Activated CD8-positive, alpha-beta memory T cell treated with anti-CD3 and anti-CD28 coated beads, Interleukin-2, amount 50 U/mL, for 1 hour (primary cell): ENCODE measurements at regions not wholly inside any gene's neighbourhood (a gene's known extent, or its start where the extent isn't known, plus 50 kb on each side); places are given as distances from the start of the nearest gene placed in this dataset.
"Not testable (repeated sequence)": the region's sequence is repeated elsewhere in the genome, so short reads cannot be mapped to it uniquely, and the experiment has no call there.

Experiments used
- DNase-seq: peaks from one replicate; pipeline ENCODE4 v3.0.0-alpha.2; 2020; ENCODE audit errors: extremely low read depth

DNA sequence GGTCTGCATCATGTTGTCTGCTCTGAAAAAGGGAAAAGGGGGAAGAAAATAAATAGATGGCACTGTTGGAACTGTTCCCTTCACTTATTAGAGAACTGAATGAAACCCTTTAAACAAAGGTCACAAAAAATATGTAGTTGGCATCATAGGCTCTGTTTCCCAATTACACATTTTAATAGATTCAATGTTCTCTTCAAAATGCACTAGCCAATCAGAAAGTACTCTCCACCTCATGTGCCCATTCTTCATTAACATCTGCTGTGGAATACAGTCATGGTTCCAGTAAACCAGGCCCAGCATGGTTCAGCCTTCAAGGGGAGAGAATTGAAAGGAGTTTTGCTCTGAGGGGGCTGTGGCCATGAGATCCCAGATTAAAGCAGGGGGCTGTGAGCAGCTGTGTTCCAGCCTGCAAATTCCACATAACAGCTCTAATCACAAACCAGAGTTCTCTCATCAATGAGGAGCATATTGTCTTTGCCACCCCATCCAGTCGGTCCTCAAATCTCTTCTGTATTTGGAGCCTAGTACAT, 165.9 kb upstream of the CREB1 start:
- no peak for DNase-seq

DNA sequence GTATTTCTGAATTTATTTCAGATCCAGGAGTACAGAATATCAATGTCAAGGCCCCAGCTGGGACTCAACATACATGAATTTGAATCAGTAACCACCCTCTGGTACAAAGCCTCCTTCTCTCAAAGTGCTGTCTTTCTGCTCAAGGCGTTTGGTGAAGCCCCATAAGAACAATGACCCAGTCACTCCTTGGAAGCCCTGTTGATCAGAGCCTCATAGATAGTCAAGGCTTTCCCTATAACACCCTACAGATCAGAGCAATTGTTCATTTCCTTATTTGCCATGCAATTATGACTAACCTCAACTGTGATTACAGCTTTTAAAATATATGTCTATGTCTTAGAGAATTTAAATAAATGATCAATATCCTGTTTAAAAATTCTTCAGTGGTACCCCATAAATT, 159.1 kb upstream of the CREB1 start:
- no peak for DNase-seq

DNA sequence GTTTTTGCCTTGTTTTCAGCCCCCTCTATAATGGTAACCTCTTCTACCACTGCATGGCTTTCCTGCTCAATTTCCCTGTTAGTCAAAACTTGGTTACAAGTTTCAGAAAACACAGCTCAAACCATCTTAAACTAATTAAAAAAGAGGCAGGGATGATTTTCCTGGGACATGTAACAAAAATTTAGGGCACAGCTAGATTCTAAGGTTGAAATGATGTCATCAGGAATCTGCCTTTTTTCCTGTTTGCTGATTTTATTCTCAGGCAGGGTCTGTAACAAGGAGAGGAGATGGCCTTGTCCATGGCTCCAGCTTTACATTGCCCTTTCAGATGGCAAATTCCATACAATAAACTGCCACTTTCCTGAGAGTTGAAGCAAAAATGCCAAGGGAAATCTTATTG, 157.9 kb upstream of the CREB1 start:
- DNase-seq: no peak

DNA sequence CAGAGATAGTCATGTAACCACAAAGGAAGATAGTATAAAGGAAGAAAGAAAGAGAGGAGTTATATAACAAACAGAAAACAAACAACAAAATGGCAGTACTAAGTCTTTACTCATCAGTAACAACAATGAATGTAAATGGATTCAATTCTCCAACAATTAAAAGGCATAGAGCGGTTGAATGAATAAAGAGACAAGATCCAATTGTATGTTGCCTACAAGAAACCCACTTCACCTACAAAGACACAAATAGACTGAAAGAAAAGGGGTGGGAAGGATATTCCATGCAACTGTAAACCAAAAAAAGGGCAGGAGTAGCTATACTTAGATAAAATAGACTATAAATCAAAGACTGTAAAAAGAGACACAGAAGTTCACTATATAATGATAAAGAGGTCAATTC, 157.3 kb upstream of the CREB1 start:
- DNase-seq: no peak

DNA sequence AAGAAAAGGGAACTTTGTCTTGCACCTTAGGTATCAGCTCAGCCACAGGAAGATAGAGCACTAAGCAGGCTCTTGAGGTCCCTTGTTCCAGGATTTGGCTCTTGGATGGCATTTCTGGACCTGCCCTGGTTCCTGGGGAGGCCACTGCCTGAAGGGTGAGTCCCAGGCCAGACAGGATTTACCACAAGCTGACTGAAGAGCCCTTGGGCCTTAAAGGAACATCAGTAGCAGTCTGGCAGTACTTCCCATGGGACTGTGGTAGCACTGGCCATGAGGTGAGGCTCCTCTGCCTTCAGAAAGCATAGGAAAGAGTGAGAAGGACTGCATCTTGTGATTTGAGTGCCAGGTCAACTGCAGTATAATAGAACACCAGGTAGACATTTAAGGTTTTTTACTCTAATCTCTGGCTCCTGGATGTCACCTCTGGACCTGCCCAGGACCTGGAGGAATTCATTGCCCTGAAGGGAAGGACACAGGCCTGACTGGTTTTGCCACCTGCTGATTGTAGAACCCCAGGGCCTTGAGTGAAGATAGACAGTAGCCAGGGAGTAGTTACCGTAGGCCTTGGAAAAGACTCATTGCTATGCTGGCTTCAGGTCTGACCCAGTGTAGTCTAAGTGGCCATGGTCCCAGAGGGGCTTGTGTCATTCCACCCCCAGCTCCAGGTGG, 154.4 kb upstream of the CREB1 start:
- no peak for DNase-seq

DNA sequence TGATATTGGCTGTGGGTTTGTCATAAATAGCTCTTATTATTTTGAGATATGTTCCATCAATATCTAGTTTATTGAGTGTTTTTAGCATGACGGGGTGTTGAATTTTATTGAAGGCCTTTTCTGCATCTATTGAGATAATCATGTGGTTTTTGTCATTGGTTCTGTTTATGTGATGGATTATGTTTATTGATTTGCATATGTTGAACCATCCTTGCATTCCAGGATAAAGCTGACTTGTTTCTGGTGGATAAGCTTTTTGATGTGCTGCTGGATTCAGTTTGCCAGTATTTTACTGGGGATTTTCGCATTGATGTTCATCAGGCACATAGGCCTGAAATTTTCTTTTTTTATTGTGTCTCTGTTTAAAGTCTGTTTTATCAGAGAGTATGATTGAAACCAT, 151.1 kb upstream of the CREB1 start:
- not testable (repeated sequence) for DNase-seq

DNA sequence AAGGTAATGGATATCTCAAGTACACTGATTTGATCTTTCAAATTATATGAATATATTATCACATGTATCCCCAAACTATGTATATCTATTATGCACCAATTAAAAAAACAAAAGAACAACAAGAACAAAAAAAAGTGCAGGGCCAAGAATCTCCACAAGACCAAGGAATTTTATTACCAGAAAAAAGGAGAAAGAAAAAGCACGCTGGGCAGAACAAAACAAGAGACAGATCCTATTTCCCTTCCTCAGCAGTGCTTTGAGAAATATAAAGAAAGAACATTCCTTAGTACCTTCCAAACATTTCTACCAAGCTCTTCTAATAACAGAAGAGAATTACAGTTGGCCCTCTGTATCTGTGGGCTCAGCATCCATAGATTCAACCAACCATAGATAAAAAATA, 144.7 kb upstream of the CREB1 start:
- no peak for DNase-seq

DNA sequence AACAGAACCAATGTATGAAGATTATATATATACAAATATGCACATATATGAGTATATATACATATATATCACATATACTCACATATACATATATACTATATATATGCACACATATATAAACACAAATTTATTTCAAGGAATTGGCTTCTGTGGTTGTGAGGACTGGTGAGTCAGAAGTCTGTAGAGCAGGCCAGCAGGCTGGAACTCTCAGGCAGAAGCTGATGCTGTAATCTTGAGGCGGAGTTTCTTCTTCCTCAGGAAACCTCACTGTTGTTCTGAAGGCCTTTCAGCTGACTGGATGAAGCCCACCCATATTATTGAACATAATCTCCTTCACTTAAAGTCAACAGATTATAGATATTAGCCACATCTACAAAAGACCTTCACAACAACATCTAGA, 143.9 kb upstream of the CREB1 start:
- no peak for DNase-seq

DNA sequence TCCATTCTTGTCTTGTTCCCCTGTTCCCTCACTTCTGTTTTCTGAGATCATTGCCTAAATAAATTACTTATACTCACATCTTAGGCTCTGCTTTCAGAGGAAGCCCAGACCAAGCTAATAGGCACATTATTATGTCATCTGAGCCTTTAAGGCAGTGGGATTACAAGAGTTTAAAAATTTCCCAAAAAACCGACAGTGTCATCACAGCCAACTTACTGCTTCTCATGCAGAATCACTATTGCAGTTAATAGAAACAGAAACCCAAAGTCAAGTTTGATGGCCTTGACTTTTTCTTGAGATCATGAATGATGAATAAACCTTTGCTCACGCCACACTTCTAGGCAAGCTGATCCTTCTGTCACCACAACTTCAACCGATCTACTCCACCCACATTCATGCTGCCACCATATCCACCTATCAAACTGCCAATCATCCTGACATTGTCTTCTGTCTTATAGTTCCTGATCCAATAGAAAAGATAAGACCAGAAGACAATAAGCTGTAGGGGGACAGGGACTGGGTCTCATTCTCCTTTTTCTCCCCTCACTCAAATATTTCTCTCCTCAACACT, 142.7 kb upstream of the CREB1 start:
- no peak for DNase-seq

DNA sequence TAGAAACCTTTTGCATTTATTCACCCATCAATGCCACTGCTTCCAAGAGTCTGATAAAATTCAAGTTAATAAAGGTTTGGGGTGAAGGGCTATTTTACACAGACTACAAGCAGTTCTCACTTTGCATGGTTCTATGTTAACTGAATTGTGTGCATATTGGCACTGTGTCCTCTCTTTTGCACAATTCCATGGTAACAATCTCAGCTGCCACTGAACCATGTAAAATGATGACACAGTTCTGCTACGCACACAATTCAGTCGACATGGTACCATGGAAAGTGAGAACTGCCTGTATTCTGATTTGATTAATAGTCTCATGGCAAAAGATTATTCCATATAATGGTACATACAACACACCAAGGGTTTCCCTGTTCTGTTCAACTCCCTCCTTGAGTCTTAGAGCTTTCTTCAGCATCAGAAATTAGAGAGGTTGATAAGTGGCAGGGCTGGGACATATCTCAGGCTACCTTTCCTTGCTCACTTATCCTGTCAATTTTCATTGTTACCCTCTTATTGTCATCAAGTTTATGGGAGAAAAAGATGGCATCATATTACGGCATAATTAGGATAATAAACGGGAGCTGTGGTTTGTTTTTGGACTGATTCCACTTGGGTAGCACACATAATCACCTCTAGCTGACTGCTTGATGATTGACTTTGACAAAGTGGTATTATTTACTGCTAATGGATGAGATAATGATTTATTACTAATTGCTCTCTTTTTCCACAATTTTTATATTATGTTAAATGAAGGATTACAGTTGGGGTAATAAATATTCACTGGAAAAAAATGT, 139.3 kb upstream of the CREB1 start:
- DNase-seq: no peak

DNA sequence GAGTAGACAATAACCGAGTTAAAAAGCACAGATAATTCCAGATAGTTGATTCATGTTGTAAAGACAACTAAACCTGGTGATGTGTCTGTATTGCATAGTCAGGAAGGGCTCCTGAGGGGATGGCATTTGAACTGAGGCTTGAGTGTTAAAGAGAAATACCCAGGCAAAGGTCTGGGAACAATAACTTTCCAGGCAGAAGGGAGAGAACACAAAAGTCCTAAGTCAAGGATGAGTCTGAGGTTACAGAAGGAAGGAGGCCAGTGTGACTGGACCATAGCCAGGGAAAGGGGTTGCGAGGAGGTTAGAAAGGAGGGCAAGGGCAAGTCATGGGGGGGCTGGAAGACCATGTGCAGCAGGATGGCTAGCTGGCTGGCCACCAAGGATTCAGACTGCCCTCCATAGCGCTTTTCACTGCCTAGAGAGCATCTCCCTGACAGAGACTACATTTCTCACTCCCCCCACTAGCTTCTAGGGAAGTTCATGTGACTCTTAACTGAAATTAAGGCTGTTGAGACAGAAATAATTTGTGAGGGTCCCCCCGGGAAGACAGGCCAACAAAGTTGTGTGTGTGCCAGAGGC, 135.5 kb upstream of the CREB1 start:
- DNase-seq: no peak

DNA sequence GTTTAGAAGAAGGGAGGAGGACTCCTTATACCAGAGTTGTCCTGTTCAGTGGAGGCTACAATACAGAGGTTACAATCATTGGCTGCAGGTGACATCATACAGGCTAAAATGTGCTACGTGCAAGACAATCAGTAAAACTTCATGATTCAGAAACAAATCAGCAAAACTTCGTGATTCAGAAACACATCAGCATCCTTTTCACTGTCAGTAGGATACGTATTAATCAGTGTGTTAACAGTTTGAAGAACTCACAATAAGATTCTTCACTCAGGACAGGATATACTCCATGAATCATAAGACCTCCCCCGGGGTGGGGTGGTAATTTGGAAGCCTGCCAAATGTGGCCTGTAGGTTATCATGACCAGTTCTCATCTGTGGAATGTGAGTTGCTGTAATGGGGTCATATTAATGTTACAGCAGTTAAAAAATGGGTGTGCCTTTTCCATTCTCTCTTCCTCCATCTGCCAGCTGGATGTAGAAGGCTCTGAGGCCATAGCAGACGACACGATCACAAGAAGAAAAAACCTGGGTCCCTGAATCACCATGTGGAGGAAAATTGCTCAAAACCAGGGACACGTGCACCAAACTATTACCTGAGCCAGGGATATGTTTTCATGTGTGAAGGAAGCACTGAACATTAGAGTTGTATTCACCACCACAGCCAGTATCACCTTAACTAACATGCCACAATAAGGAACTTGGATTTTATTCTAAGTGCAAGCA, 134.8 kb upstream of the CREB1 start:
- no peak for DNase-seq

DNA sequence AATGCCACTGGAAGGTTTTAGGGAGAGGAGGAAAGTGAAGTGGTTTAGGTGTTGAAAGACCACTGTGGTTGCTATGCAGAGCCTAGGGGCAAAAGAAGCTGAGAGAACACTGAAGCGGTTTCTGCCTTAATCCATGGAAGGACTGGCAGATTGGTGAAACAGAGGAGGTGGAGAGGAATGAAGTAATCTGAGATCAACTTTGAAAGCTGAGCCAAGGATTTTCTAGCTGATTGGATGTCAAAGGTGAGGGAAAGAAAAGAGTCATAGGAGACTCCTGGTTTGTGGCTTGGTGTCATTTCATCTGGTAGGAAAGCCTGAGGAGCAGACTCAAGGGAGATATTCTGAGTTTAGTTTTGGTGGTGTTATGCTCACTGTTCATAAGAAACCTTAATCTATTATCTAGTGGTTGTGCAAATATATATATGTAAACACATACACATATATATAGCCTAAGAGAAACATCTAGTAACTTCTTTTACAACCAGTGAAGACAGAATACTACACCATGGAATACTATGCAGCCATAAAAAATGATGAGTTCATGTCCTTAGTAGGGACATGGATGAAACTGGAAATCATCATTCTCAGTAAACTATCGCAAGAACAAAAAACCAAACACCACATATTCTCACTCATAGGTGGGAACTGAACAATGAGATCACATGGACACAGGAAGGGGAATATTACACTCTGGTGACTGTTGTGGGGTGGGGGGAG, 134.1 kb upstream of the CREB1 start:
- DNase-seq: no peak

DNA sequence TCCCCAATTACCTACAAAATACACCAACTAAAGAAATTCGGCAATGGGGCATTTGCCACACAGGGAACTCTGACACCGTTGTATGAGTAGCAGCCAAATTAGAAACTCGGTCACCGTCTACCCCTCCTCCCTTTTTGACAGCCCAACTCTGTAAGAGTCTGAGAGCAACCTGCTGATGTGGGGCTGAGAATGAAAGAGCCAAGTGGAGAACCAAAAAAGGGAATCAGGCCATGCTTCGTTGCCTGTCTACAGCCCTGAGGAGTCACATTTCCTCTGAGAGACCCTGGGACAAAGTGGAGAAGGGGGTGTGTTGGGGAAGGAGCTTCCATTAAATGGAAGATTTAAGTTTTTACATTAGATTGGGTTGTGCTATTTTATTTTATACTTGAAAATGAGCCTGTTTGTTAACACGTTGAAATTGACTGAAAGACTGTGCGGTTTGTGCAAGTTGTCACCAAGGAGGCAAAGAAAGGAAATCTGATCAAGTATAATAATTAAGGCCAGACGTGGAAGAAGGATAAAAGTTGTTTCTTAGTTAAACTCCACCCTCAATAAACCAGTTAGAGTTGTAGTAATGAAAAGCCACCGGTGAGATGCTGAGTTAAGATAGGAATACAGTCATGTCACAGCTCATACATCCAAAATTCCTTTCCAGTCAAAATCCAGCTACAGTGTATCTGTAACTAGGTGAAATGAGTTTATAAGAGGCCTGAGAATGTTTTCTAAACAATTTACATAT, 131.7 kb upstream of the CREB1 start:
- DNase-seq: no peak

DNA sequence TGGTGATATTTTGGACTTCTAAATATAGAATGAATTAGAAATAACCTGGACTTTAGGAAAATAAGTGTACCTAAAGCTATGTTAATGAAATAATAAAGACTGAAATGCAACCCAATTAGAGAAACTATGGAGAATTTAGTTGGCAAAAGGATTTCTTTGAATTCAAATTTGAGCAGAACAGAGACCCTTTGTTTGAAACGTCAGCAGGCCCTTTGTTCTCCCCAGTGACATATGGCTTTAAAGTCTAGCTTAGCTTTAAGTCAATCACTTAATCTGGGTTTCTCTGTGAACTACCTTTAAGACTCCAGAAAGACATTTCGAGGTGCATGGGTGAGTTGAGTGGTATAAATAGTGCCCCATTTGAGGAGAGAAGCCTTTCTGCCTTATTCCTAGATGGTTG, 130.5 kb upstream of the CREB1 start:
- DNase-seq: no peak

DNA sequence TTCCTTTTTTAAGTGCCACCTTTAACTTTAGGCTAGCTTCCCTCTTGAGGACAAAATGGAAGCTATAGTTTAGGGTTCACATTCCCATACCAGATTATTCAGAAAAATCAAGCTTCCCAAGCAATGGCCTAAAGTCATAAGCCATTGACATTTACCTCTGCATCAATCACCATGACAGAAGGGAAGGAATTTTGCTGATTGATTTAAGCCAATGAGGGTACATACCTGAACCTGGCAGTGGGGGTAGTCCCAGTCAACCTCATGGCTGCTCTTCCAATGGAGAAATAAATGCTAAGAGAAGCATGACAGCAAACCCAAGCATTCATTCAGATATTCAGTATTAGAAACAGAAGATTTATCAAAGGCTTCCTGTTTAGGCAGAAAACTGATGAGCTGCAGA, 128.4 kb upstream of the CREB1 start:
- DNase-seq: no peak

DNA sequence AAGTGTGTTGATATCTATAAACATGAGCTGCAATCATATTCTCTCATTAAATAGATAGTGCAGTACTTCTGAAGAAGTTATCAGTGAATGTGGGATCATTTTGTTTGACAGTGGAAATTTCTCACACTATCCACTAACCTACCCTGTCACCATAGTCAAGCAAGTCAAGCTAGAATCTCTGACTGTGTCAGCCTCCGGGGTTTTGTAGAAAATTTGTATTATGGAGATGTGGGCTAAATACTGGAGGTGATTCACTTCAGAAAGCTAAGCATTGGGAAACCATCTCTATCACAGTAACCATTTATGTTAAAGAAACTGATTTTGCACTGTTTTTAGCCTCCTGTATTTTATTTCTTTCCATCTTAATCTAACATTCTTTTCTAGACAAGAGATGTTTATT, 126.6 kb upstream of the CREB1 start:
- DNase-seq: no peak

DNA sequence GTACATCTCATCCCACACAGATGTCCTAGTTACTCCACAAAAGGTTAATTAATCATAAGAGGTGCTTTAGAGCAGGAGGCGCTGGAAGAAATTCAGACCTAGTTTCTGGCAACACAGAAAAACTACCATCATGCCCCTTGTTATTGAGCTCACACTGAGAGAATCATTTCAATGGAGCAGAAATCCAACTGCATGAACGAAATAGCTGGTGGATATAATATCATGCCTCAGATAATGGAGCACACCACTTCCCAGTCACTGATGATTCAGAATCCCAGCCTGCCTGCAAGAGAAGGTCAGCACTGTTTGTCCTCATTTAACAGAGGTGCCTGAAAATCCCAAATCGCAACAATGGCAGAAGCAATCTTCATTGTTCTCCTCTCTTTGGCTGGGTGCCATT, 125.8 kb upstream of the CREB1 start:
- no peak for DNase-seq

DNA sequence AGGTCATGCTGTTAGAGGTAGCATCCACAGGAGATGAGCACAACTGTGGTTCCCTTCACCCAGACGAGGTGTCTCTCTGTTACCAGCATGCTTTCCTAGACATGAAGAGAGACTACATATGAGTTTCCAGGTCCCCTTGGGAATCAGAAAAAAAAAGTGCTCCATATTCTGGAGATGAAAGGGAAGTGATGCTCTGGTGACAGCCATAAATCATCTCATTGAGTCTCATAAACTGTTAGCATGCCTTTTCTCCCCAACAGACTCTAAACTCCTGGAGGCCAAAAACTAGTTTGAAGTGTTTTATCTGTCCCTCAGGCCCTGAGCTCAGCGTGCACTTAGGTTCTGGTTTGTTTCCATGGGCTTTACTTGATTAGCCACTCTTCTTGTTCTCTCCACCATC, 124.6 kb upstream of the CREB1 start:
- no peak for DNase-seq

DNA sequence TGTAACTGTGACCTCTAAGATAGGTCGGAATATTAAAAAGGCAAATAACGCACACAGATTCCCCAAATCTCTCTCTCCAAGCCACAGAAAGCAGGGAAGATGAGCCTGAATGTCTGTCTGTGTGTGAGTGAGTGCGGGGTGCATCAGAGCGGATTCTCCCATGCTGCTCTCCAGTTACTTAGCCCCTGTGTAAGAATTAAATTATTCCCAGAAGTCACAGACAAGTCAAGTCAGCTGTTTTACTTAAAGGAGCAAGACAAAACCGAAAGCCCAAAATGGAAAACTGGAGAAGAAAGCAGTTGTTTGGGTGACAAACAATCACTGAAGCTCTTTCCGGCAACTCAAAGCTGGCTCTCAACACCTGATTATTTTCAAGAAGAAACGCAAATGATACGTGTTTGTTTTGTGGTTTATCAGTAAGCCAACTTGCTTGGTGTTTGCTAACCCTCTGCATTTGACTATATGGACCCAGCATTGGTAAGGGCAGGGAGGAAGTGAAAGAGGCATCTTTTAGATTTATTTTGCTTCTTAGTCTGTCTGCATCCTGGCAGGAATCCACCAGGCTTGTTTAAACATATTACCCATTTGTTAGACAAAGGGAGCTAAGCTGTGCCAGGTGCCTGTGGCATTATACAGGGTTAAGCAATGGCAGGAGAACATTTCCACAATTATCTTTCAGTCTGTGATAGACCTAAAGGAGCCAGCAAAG, 121.5 kb upstream of the CREB1 start:
- DNase-seq: no peak
